Lung (tissue), 11 donors: ENCODE measurements at regions not wholly inside any gene's neighbourhood (a gene's known extent, or its start where the extent isn't known, plus 50 kb on each side); places are given as distances from the start of the nearest gene placed in this dataset.

Source experiments
- ATAC-seq: fragments of 200-7000 bp; cut with Tn5 transposase; one replicate; pipeline ENCODE4 v1.9.1; 2020; ENCODE audit warnings: moderate number of reproducible peaks; ENCODE audit not compliant: insufficient read depth, low FRiP score
- DNase-seq, 3 donors: peaks; one replicate each; pipeline ENCODE4 v3.0.0-alpha.2; 2013 to 2017
- H3K27ac ChIP-seq, 2 donors: one replicate each; pipeline ENCODE4 v1.5.1; 2013; ENCODE audit warnings: mild to moderate bottlenecking in 2 of 2, moderate library complexity in 2 of 2, control low read depth in 1 of 2, inconsistent platforms in 1 of 2, low read depth in 1 of 2, low read length in 1 of 2
- H3K27me3 ChIP-seq, 3 donors: one replicate each; pipeline ENCODE4 v1.5.1; 2013; ENCODE audit warnings: low read length in 2 of 3; ENCODE audit not compliant: control insufficient read depth in 3 of 3, insufficient read depth in 3 of 3
- H3K36me3 ChIP-seq, 4 donors: one replicate each; pipeline ENCODE4 v1.5.1; 2013; ENCODE audit warnings: low read length in 4 of 4, mild to moderate bottlenecking in 1 of 4, moderate library complexity in 1 of 4; ENCODE audit not compliant: control insufficient read depth in 4 of 4, insufficient read depth in 4 of 4
- H3K4me1 ChIP-seq, 5 donors: one replicate each; pipeline ENCODE4 v1.5.1; 2013; ENCODE audit warnings: low read length in 5 of 5, mild to moderate bottlenecking in 2 of 5, moderate library complexity in 1 of 5; ENCODE audit not compliant: control insufficient read depth in 5 of 5, insufficient read depth in 5 of 5
- H3K4me3 ChIP-seq: one replicate; pipeline ENCODE4 v1.5.1; 2013; ENCODE audit warnings: mild to moderate bottlenecking, control low read depth, moderate library complexity
- H3K9ac ChIP-seq, 2 donors: one replicate each; pipeline ENCODE4 v1.5.1; 2013; ENCODE audit warnings: low read length in 2 of 2, control low read depth in 1 of 2; ENCODE audit not compliant: insufficient read depth in 1 of 2
- H3K9me3 ChIP-seq, 4 donors: one replicate each; pipeline ENCODE4 v1.5.1; 2013; ENCODE audit warnings: low read length in 3 of 4, mild to moderate bottlenecking in 1 of 4, moderate library complexity in 1 of 4; ENCODE audit not compliant: control insufficient read depth in 4 of 4, insufficient read depth in 3 of 4
- WGBS, 2 donors: extraction: QIAGEN DNeasy Blood & Tissue Kit; methylation state at CpG; one replicate each; pipeline ENCODE4 v1.1.7; 2013; 5-methylcytosine and 5-hydroxymethylcytosine counted together
- TF ChIP-seq, protein P1 (sequence below): IDR thresholded peaks from 2 replicates; pipeline ENCODE4 v1.5.1; 2012; ENCODE audit warnings: mild to moderate bottlenecking; ENCODE audit errors: control extremely low read depth, extremely low read depth
- donor health status: control.
- donor health status: control.
- donor health status: Bipolar disorder and iron deficiency.
- donor health status: healthy.
- donor health status: DM: yes; HTN: yes; CAD: no.

DNA sequence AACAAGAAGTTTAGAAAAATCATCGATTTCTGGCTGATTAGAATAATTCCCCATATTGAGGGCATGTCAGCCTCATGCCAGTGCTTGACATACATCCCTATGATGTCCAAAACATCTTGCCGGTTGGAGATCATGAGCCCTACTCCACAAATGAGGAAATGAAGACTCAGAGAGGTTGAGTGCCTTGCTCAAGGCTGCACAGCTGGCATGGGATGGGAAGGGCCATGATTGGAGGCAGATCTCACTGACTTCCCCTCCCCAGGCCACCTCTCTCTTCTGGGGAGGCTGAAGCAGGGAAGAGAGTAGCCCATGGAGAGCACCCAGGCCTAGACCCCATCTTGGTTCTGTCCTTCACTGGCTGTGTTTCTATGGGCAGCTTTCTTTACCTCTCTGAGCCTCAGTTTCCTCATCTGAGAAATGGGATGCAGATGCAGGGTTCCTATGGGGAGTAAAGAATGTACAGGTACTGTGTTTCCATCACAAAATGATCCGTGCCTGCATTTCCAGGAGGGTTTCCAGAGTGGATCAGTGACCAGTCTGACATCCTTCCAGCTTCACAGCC, 145.7 kb downstream of the SYF2 start:
- 80 to 88% methylated on average over 3 of the region's 3 CpGs for WGBS, 2 donors
- DNase-seq (no peak), ATAC-seq (no peak)
- Histone ChIP-seq H3K9me3 (no peaks in the 10 kb centered on the region), H3K27ac (no peak overlapping the region), H3K4me3 (no peak overlapping the region), H3K27me3 (no peaks in the 10 kb centered on the region), H3K9ac (no peak overlapping the region), H3K36me3 (no peaks in the 10 kb centered on the region), H3K4me1 (no peaks in the 10 kb centered on the region)
- TF ChIP-seq, protein P1, sequence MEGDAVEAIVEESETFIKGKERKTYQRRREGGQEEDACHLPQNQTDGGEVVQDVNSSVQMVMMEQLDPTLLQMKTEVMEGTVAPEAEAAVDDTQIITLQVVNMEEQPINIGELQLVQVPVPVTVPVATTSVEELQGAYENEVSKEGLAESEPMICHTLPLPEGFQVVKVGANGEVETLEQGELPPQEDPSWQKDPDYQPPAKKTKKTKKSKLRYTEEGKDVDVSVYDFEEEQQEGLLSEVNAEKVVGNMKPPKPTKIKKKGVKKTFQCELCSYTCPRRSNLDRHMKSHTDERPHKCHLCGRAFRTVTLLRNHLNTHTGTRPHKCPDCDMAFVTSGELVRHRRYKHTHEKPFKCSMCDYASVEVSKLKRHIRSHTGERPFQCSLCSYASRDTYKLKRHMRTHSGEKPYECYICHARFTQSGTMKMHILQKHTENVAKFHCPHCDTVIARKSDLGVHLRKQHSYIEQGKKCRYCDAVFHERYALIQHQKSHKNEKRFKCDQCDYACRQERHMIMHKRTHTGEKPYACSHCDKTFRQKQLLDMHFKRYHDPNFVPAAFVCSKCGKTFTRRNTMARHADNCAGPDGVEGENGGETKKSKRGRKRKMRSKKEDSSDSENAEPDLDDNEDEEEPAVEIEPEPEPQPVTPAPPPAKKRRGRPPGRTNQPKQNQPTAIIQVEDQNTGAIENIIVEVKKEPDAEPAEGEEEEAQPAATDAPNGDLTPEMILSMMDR: no peak

DNA sequence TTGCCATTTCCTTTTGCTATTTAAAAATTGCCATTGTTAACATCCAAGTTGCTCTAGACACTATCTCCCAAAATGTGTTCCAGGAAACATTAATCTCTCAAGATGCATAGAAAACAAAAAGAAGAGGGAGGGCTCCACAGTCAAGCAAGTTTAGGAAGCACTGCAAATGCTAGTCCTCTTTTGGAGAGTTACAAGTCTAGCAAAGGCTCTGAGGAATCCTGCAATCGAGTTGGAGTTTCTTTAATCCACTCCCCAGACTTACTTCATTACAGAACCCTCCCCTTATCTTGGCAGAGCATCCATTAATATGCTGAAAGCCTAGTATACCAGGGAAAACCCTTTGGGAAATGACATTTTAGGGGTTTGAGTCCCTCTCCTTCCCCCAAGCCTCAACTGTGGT, 147.9 kb downstream of the SYF2 start:
- WGBS, 2 donors: 40 to 75% methylated on average over 1 of the region's 1 CpG
- Histone ChIP-seq H3K4me3 (no peak overlapping the region), H3K27ac (no peak overlapping the region), H3K27me3 (no peaks in the 10 kb centered on the region), H3K9ac (no peak overlapping the region), H3K4me1 (no peaks in the 10 kb centered on the region), H3K36me3 (no peaks in the 10 kb centered on the region), H3K9me3 (no peaks in the 10 kb centered on the region)
- no peak for DNase-seq
- TF ChIP-seq, protein P1: no peak
- no peak for ATAC-seq

DNA sequence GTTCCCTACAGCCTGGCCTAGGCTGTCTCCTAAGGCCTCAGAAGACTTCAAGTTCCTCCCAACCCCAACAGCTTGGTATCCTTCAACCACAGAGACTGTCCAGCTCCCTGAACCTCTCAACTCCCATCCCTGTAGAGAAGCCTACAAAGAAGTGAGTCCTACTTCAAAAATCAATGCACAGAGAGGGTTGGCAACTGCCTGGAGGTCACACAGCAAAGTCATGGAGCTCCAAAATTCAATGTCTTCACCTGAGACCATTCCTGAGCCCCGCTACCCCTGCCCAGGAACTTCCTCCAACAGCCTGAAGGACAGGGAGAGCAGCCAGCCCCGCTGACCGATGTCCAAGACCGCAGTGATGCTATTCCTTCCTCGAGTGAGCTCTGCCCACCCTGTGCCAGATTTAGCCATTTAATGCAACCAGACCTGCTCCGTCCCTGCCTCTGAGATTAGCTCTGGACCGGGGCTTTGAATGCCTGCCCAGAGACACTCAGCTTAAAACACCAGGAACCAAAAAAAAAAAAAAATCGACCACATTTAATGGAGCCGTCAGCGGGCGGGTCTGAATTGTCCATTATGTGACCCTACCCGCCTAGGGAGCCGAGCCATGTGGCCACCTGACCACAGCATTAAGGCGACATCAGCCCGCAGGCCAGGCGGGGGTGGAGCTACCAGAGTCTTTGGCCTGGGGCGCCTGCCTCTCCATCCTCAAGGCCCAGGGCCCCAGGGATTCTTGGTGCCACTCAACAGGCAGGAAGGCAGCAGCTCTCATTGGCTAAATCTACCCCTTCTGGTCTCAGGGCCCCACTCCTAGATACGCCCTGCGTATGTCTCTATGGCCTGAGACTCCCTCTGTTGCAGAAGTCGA, 148.6 kb downstream of the SYF2 start:
- no peaks in the 10 kb centered on the region for H3K4me1 ChIP-seq
- H3K27ac ChIP-seq: no peak overlapping the region
- no peak overlapping the region for H3K9ac ChIP-seq
- ATAC-seq (no peak), DNase-seq (no peak)
- no peaks in the 10 kb centered on the region for H3K36me3 ChIP-seq
- 75 to 84% methylated on average over 20 of the region's 20 CpGs for WGBS, 2 donors
- H3K27me3 ChIP-seq: no peaks in the 10 kb centered on the region
- H3K4me3 ChIP-seq: no peak overlapping the region
- no peaks in the 10 kb centered on the region for H3K9me3 ChIP-seq
- TF ChIP-seq, protein P1: no peak
